Esophagus squamous epithelium (tissue), 4 donors: ENCODE measurements at regions not wholly inside any gene's neighbourhood (a gene's known extent, or its start where the extent isn't known, plus 50 kb on each side); places are given as distances from the start of the nearest gene placed in this dataset.

Experiments used
- POLR2A ChIP-seq, 4 donors: fragments of 450-650 bp; IDR thresholded peaks; one replicate each; pipeline ENCODE4 v1.6.1; 2017; ENCODE audit warnings: antibody characterized with exemption in 4 of 4, mild to moderate bottlenecking in 4 of 4, moderate library complexity in 3 of 4
- TF ChIP-seq, protein P1 (sequence below), 6 experiments: fragments of 450-650 bp in 4 of 6; fragments of 200-600 bp in 2 of 6; sonication (generic) in 2 of 6; IDR thresholded peaks; one replicate each; pipeline ENCODE4 v1.5.1; 2016 to 2019; ENCODE audit warnings: antibody characterized with exemption in 6 of 6, mild to moderate bottlenecking in 4 of 6, moderate library complexity in 4 of 6

DNA sequence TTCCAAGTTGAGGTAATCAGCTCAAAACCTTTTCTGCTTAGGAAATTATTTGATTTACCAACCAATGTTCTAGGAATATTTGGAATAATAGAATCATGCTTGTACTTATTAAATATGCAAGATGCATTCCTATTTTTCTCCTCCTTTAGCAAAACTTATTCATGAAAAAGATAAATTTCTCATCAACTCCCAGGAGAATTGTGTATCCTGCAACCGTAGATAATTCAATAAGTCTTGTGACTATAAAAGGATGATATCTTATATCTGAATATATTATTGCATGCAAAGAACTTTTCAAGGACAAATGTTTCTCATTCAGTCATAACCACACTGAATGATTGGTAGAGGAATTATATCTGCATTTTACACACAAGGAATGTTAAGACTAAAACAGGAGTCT, 84.9 kb upstream of the CCNG1 start:
- TF ChIP-seq, protein P1, sequence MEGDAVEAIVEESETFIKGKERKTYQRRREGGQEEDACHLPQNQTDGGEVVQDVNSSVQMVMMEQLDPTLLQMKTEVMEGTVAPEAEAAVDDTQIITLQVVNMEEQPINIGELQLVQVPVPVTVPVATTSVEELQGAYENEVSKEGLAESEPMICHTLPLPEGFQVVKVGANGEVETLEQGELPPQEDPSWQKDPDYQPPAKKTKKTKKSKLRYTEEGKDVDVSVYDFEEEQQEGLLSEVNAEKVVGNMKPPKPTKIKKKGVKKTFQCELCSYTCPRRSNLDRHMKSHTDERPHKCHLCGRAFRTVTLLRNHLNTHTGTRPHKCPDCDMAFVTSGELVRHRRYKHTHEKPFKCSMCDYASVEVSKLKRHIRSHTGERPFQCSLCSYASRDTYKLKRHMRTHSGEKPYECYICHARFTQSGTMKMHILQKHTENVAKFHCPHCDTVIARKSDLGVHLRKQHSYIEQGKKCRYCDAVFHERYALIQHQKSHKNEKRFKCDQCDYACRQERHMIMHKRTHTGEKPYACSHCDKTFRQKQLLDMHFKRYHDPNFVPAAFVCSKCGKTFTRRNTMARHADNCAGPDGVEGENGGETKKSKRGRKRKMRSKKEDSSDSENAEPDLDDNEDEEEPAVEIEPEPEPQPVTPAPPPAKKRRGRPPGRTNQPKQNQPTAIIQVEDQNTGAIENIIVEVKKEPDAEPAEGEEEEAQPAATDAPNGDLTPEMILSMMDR (IDR thresholded peaks at IDR 0.05), result no peak
- no peak for TF ChIP-seq POLR2A (IDR thresholded peaks at IDR 0.05)
